OCI-LY7 (cell line): ENCODE measurements at regions not wholly inside any gene's neighbourhood (a gene's known extent, or its start where the extent isn't known, plus 50 kb on each side); places are given as distances from the start of the nearest gene placed in this dataset.

Experiments
- EZH2phosphoT487 ChIP-seq: fragments of 200-600 bp; sonication (generic); IDR thresholded peaks from 2 replicates; pipeline ENCODE4 v1.6.1; 2018; ENCODE audit warnings: low read depth, borderline replicate concordance, mild to moderate bottlenecking, mixed run types, antibody characterized with exemption, low read length, moderate library complexity, mixed read lengths
- TF ChIP-seq, protein P1 (sequence below): fragments of 200-600 bp; sonication (generic); conservative IDR thresholded peaks from 2 replicates; pipeline ENCODE4 v1.5.1; 2014; ENCODE audit warnings: mild to moderate bottlenecking, antibody characterized with exemption, low read length, moderate library complexity, mixed read lengths

DNA sequence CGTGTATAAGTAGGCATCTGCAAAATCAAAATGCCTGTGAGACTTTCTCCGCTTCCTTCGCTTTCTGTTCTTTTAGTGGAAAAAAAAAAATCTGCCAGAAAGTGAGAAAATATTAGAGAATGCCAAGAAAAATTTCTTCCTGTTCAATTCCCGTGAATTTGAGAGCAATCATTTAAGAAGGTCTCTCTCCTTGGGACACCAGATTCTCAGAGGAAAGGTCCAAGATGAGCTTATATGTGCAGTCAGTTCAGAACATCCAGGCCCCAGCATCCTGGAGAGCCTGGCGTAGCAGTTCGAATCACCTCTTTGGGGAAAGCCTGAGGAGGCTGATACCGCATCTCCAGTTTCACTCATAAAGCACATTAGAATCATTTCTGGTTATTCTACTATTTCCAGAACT is 912.8 kb downstream of the GALC start:
- TF ChIP-seq, protein P1, sequence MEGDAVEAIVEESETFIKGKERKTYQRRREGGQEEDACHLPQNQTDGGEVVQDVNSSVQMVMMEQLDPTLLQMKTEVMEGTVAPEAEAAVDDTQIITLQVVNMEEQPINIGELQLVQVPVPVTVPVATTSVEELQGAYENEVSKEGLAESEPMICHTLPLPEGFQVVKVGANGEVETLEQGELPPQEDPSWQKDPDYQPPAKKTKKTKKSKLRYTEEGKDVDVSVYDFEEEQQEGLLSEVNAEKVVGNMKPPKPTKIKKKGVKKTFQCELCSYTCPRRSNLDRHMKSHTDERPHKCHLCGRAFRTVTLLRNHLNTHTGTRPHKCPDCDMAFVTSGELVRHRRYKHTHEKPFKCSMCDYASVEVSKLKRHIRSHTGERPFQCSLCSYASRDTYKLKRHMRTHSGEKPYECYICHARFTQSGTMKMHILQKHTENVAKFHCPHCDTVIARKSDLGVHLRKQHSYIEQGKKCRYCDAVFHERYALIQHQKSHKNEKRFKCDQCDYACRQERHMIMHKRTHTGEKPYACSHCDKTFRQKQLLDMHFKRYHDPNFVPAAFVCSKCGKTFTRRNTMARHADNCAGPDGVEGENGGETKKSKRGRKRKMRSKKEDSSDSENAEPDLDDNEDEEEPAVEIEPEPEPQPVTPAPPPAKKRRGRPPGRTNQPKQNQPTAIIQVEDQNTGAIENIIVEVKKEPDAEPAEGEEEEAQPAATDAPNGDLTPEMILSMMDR = no peak
- no peak for TF ChIP-seq EZH2phosphoT487
